HL-60 (cell line): ENCODE measurements at regions not wholly inside any gene's neighbourhood (a gene's known extent, or its start where the extent isn't known, plus 50 kb on each side); places are given as distances from the start of the nearest gene placed in this dataset.
"Not testable (repeated sequence)": the region's sequence is repeated elsewhere in the genome, so short reads cannot be mapped to it uniquely, and the experiment has no call there.

Experiments used
- POLR2AphosphoS5 ChIP-seq: IDR thresholded peaks from 2 replicates; pipeline ENCODE4 v1.6.1; 2012; ENCODE audit warnings: low read depth
- TF ChIP-seq, protein P1 (sequence below): IDR thresholded peaks from one replicate; pipeline ENCODE4 v1.5.1; 2011; ENCODE audit warnings: low read length, control low read depth, inconsistent platforms; ENCODE audit not compliant: insufficient read depth

DNA sequence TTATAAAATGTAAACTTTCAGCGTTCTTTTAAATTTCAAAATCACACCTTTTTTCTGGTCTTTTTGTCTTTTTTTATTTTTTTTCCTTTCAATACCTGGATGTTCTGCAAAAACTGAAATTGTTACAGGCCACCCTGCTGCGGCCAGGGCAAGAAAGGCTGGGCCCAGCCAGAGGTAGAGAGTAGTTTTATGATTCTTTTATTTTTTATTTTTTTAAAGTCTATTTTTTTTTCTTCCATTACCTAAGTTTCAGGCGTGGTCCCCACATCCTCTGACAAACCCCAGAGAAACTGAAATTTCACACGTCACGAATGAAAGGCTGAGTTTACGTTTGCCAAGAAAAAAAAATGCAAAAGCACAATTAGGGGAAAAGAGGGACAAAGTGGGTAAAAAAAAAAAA, 177.1 kb downstream of the SPATA31A1 start:
- not testable (repeated sequence) for TF ChIP-seq POLR2AphosphoS5
- TF ChIP-seq, protein P1, sequence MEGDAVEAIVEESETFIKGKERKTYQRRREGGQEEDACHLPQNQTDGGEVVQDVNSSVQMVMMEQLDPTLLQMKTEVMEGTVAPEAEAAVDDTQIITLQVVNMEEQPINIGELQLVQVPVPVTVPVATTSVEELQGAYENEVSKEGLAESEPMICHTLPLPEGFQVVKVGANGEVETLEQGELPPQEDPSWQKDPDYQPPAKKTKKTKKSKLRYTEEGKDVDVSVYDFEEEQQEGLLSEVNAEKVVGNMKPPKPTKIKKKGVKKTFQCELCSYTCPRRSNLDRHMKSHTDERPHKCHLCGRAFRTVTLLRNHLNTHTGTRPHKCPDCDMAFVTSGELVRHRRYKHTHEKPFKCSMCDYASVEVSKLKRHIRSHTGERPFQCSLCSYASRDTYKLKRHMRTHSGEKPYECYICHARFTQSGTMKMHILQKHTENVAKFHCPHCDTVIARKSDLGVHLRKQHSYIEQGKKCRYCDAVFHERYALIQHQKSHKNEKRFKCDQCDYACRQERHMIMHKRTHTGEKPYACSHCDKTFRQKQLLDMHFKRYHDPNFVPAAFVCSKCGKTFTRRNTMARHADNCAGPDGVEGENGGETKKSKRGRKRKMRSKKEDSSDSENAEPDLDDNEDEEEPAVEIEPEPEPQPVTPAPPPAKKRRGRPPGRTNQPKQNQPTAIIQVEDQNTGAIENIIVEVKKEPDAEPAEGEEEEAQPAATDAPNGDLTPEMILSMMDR: not testable (repeated sequence)
